ENCODE measurements at regions not wholly inside any gene's neighbourhood (a gene's known extent, or its start where the extent isn't known, plus 50 kb on each side); places are given as distances from the start of the nearest gene placed in this dataset.

- DNase-seq (ENCODE audit: insufficient read length, low spot score): no peak
- FAIRE-seq: no peak
Observed at GRCh38 chr14:89013698-89014568, 189.5 kb downstream of the TTC8 start.

GRCh38 chr14:89014569-89014850, 190.1 kb downstream of the TTC8 start:
- DNase-seq (ENCODE audit: insufficient read length, low spot score) (no peak), FAIRE-seq (no peak)

GRCh38 chr14:89015016-89015415, 190.6 kb downstream of the TTC8 start:
- no peak for FAIRE-seq
- no peak for DNase-seq (ENCODE audit: insufficient read length, low spot score)

- FAIRE-seq: no peak
- no peak for DNase-seq (ENCODE audit: insufficient read length, low spot score)
Observed at GRCh38 chr14:89017417-89017816, 193.0 kb downstream of the TTC8 start.

- FAIRE-seq: no peak
- no peak for DNase-seq (ENCODE audit: insufficient read length, low spot score)
Observed at GRCh38 chr14:89022274-89022673, 197.8 kb downstream of the TTC8 start.

- DNase-seq (ENCODE audit: insufficient read length, low spot score): no peak
- FAIRE-seq: no peak
Observed at GRCh38 chr14:89024691-89025090, 200.2 kb downstream of the TTC8 start.

- DNase-seq (ENCODE audit: insufficient read length, low spot score) (no peak), FAIRE-seq (no peak)
Observed at GRCh38 chr14:89025561-89026236, 201.2 kb downstream of the TTC8 start.

GRCh38 chr14:89027097-89027740, 202.8 kb downstream of the TTC8 start:
- DNase-seq (ENCODE audit: insufficient read length, low spot score) (peak; percentile 75), FAIRE-seq (no peak)

- FAIRE-seq: no peak
- DNase-seq (ENCODE audit: insufficient read length, low spot score): no peak
Observed at GRCh38 chr14:89028462-89029134, 204.1 kb downstream of the TTC8 start.

GRCh38 chr14:89029961-89030694, 205.7 kb downstream of the TTC8 start:
- DNase-seq (ENCODE audit: insufficient read length, low spot score) (no peak), FAIRE-seq (no peak)

GRCh38 chr14:89030921-89031320, 206.5 kb downstream of the TTC8 start:
- DNase-seq (ENCODE audit: insufficient read length, low spot score): no peak
- FAIRE-seq: no peak

- FAIRE-seq: no peak
- DNase-seq (ENCODE audit: insufficient read length, low spot score): no peak
Observed at GRCh38 chr14:89032086-89032649, 207.7 kb downstream of the TTC8 start.

- FAIRE-seq (no peak), DNase-seq (ENCODE audit: insufficient read length, low spot score) (no peak)
Observed at GRCh38 chr14:89033756-89034155, 209.3 kb downstream of the TTC8 start.

- DNase-seq (ENCODE audit: insufficient read length, low spot score) (no peak), FAIRE-seq (no peak)
Observed at GRCh38 chr14:89036371-89036770, 211.9 kb downstream of the TTC8 start.

- no peak for FAIRE-seq
- no peak for DNase-seq (ENCODE audit: insufficient read length, low spot score)
Observed at GRCh38 chr14:89037065-89037464, 212.6 kb downstream of the TTC8 start.

GRCh38 chr14:89040080-89040459, 215.6 kb downstream of the TTC8 start:
- DNase-seq (ENCODE audit: insufficient read length, low spot score): no peak

GRCh38 chr14:89040460-89041256, 216.2 kb downstream of the TTC8 start:
- FAIRE-seq (peak; percentile 81), DNase-seq (ENCODE audit: insufficient read length, low spot score) (peak; percentile 61)

More at GRCh38 chr14:89040080-89040459, 215.6 kb downstream of the TTC8 start:
- no peak for FAIRE-seq

- DNase-seq (ENCODE audit: insufficient read length, low spot score) (no peak), FAIRE-seq (no peak)
Observed at GRCh38 chr14:89041257-89041582, 216.8 kb downstream of the TTC8 start.

GRCh38 chr14:89042021-89042420, 217.6 kb downstream of the TTC8 start:
- no peak for DNase-seq (ENCODE audit: insufficient read length, low spot score)
- FAIRE-seq: no peak

GRCh38 chr14:89053303-89053702, 228.9 kb downstream of the TTC8 start:
- no peak for FAIRE-seq

More at GRCh38 chr14:89053303-89053702, 228.9 kb downstream of the TTC8 start:
- DNase-seq (ENCODE audit: insufficient read length, low spot score): no peak
